OCI-LY1 (cell line): ENCODE measurements at regions not wholly inside any gene's neighbourhood (a gene's known extent, or its start where the extent isn't known, plus 50 kb on each side); places are given as distances from the start of the nearest gene placed in this dataset.

Experiments used
- H2AFZ ChIP-seq: fragments of 200-600 bp; sonication (generic), shearing (Covaris generic); 2 replicates; pipeline ENCODE4 v1.6.0; 2014; ENCODE audit warnings: antibody characterized with exemption, mild to moderate bottlenecking, low read length
- H3F3A ChIP-seq: fragments of 200-600 bp; sonication (generic), shearing (Covaris generic); 2 replicates; pipeline ENCODE4 v1.6.0; 2014; ENCODE audit warnings: mild to moderate bottlenecking, antibody characterized with exemption, low read length, moderate library complexity; ENCODE audit not compliant: insufficient read depth
- H3K27ac ChIP-seq: fragments of 200-600 bp; sonication (generic); 2 replicates; pipeline ENCODE4 v1.5.1; 2014; ENCODE audit warnings: low read length, mixed run types, mild to moderate bottlenecking, low read depth; ENCODE audit not compliant: poor library complexity, severe bottlenecking
- H3K27me3 ChIP-seq: fragments of 200-600 bp; sonication (generic); 2 replicates; pipeline ENCODE4 v1.6.0; 2014; ENCODE audit warnings: antibody characterized with exemption, mild to moderate bottlenecking, low read length, moderate library complexity; ENCODE audit not compliant: insufficient read depth
- H3K36me3 ChIP-seq: fragments of 200-600 bp; sonication (generic); 2 replicates; pipeline ENCODE4 v1.6.1; 2014; ENCODE audit warnings: mild to moderate bottlenecking, antibody characterized with exemption, low read length, moderate library complexity, mixed read lengths; ENCODE audit not compliant: insufficient read depth
- H3K4me1 ChIP-seq: fragments of 200-600 bp; sonication (generic); 2 replicates; pipeline ENCODE4 v1.5.1; 2014; ENCODE audit warnings: mild to moderate bottlenecking, low read length, moderate library complexity; ENCODE audit not compliant: insufficient read depth, severe bottlenecking
- H3K4me2 ChIP-seq: fragments of 200-600 bp; sonication (generic), shearing (Covaris generic); 2 replicates; pipeline ENCODE4 v1.6.1; 2014; ENCODE audit warnings: low read length
- H3K4me3 ChIP-seq: fragments of 200-600 bp; sonication (generic); 2 replicates; pipeline ENCODE4 v1.5.1; 2014; ENCODE audit warnings: low read length, low read depth, mild to moderate bottlenecking, mixed read lengths; ENCODE audit not compliant: poor library complexity, severe bottlenecking
- H3K79me2 ChIP-seq: fragments of 200-600 bp; shearing (Covaris generic); 2 replicates; pipeline ENCODE4 v1.6.1; 2016; ENCODE audit warnings: mixed run types, low read length, mixed read lengths; ENCODE audit not compliant: insufficient read depth
- H3K9ac ChIP-seq: fragments of 200-600 bp; sonication (generic), shearing (Covaris generic); 2 replicates; pipeline ENCODE4 v1.6.1; 2014; ENCODE audit warnings: mild to moderate bottlenecking, low read length, mixed read lengths
- H3K9me2 ChIP-seq: fragments of 200-600 bp; sonication (generic), shearing (Covaris generic); 2 replicates; pipeline ENCODE4 v1.6.1; 2014; ENCODE audit warnings: low read depth, mild to moderate bottlenecking, low read length, mixed read lengths
- H3K9me3 ChIP-seq: fragments of 200-600 bp; shearing (Covaris generic); 2 replicates; pipeline ENCODE4 v1.6.1; 2014; ENCODE audit warnings: low read length, mixed read lengths
- H4K20me1 ChIP-seq: fragments of 200-600 bp; sonication (generic), shearing (Covaris generic); 2 replicates; pipeline ENCODE4 v1.6.0; 2016; ENCODE audit warnings: mild to moderate bottlenecking, low read length; ENCODE audit not compliant: insufficient read depth
- EZH2 ChIP-seq: fragments of 200-600 bp; sonication (generic), shearing (Covaris generic); IDR thresholded peaks from 2 replicates; pipeline ENCODE4 v1.8.0; 2017; ENCODE audit warnings: borderline replicate concordance, mixed run types, mild to moderate bottlenecking, antibody characterized with exemption, low read length, moderate library complexity, mixed read lengths
- TF ChIP-seq, protein P1 (sequence below): fragments of 200-600 bp; sonication (generic), shearing (Covaris generic); IDR thresholded peaks from 2 replicates; pipeline ENCODE4 v1.5.1; 2017; ENCODE audit warnings: mild to moderate bottlenecking, antibody characterized with exemption, low read length, moderate library complexity, mixed read lengths

- H3K27ac ChIP-seq, result no peak overlapping the region
- no peak overlapping the region for H3K4me2 ChIP-seq
- H3K9me2 ChIP-seq, result no peaks in the 10 kb centered on the region
- no peaks in the 10 kb centered on the region for H3K9me3 ChIP-seq
- no peak overlapping the region for H2AFZ ChIP-seq
- TF ChIP-seq EZH2, result no peak
- TF ChIP-seq, protein P1, sequence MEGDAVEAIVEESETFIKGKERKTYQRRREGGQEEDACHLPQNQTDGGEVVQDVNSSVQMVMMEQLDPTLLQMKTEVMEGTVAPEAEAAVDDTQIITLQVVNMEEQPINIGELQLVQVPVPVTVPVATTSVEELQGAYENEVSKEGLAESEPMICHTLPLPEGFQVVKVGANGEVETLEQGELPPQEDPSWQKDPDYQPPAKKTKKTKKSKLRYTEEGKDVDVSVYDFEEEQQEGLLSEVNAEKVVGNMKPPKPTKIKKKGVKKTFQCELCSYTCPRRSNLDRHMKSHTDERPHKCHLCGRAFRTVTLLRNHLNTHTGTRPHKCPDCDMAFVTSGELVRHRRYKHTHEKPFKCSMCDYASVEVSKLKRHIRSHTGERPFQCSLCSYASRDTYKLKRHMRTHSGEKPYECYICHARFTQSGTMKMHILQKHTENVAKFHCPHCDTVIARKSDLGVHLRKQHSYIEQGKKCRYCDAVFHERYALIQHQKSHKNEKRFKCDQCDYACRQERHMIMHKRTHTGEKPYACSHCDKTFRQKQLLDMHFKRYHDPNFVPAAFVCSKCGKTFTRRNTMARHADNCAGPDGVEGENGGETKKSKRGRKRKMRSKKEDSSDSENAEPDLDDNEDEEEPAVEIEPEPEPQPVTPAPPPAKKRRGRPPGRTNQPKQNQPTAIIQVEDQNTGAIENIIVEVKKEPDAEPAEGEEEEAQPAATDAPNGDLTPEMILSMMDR, result no peak
- no peak overlapping the region for H3K9ac ChIP-seq
- H3K27me3 ChIP-seq, result no peaks in the 10 kb centered on the region
- no peaks in the 10 kb centered on the region for H3F3A ChIP-seq
- H3K36me3 ChIP-seq, result no peaks in the 10 kb centered on the region
- H3K79me2 ChIP-seq, result no peaks in the 10 kb centered on the region
- no peaks in the 10 kb centered on the region for H4K20me1 ChIP-seq
- H3K4me3 ChIP-seq, result no peak overlapping the region
- no peaks in the 10 kb centered on the region for H3K4me1 ChIP-seq
Observed at GRCh38 chr5:143930561-143930960, 118.6 kb downstream of the HMHB1 start.

DNA sequence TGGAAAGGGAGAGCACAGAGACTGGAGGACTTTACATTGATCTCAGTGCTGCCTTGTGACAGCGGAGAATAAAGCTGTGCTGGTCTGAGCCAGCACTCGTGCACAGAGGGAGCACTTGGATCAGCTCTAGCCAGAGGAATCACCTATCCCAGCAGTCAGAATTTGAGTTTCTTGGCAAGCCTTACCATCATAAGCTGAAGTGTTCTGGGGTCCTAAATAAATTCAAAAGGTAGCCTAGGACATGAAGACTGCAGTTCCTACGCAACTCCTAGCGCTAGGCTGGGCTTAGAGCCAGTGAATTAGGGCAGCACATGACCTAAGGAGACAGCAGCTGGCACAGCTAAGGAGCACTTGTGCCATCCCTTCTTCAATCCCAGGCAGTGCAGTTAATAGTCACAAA, 119.5 kb downstream of the HMHB1 start:
- no peak overlapping the region for H3K4me2 ChIP-seq
- H3K4me1 ChIP-seq, result no peaks in the 10 kb centered on the region
- no peaks in the 10 kb centered on the region for H3K79me2 ChIP-seq
- no peak for TF ChIP-seq EZH2
- TF ChIP-seq, protein P1, result no peak
- no peaks in the 10 kb centered on the region for H4K20me1 ChIP-seq
- H3K9me3 ChIP-seq, result no peaks in the 10 kb centered on the region
- H3K4me3 ChIP-seq, result no peak overlapping the region
- H3K9ac ChIP-seq, result no peak overlapping the region
- no peaks in the 10 kb centered on the region for H3K9me2 ChIP-seq
- H3F3A ChIP-seq, result no peaks in the 10 kb centered on the region
- no peaks in the 10 kb centered on the region for H3K36me3 ChIP-seq
- no peaks in the 10 kb centered on the region for H3K27me3 ChIP-seq
- H2AFZ ChIP-seq, result no peak overlapping the region
- H3K27ac ChIP-seq, result no peak overlapping the region

GRCh38 chr5:143931986-143932385, 120.0 kb downstream of the HMHB1 start:
- H3K4me2 ChIP-seq, result no peak overlapping the region
- no peak overlapping the region for H3K9ac ChIP-seq
- H3K79me2 ChIP-seq, result no peaks in the 10 kb centered on the region
- no peak for TF ChIP-seq EZH2
- TF ChIP-seq, protein P1, result no peak
- no peak overlapping the region for H2AFZ ChIP-seq
- H3K9me3 ChIP-seq, result no peaks in the 10 kb centered on the region
- H3K27me3 ChIP-seq, result no peaks in the 10 kb centered on the region
- no peaks in the 10 kb centered on the region for H3F3A ChIP-seq
- H3K4me3 ChIP-seq, result no peak overlapping the region
- no peaks in the 10 kb centered on the region for H3K36me3 ChIP-seq
- H4K20me1 ChIP-seq, result no peaks in the 10 kb centered on the region
- H3K9me2 ChIP-seq, result no peaks in the 10 kb centered on the region
- H3K4me1 ChIP-seq, result no peaks in the 10 kb centered on the region
- no peak overlapping the region for H3K27ac ChIP-seq
